ENCODE measurements at regions not wholly inside any gene's neighbourhood (a gene's known extent, or its start where the extent isn't known, plus 50 kb on each side); places are given as distances from the start of the nearest gene placed in this dataset.

DNA sequence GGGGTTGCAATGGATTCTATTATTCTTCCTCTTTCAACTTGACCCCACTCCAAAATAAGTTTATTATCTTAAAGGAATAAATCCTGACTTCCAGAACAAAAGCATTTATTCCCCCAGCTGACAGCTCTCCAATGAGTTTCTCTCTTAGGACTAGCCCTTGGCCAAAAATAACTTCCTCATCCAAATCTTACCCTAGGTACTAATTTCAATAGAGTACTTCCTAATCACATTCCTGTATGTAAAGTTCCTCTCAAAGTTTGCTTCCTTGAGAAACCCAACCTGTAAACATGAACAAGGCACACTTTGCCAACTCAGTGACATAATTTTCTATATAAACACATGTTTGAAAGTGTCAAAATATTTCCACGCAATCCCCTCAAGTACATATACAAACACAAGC lies 671.2 kb upstream of the GALNTL6 start:
- Mint-ChIP-seq H3K4me3 (no peak overlapping the region), H3K9me3 (ENCODE audit: insufficient read depth) (no peaks in the 10 kb centered on the region), H3K27ac (no peak overlapping the region), H3K27me3 (no peaks in the 10 kb centered on the region), H3K4me1 (no peaks in the 10 kb centered on the region)
- WGBS (ENCODE audit: insufficient coverage): no CpG with 5 or more reads among the region's 1 CpG
- no peak overlapping the region for H2AFZ ChIP-seq (ENCODE audit: insufficient read depth, low read depth, low read length, poor library complexity, severe bottlenecking)
- no peaks in the 10 kb centered on the region for H3K36me3 ChIP-seq (replicated peaks in 1 of 2; ENCODE audit: control extremely low read depth in 1 of 2, control insufficient read depth in 1 of 2, extremely low read depth in 1 of 2, insufficient read depth in 2 of 2, low read length in 1 of 2)
- ChIA-PET CTCF (no interaction called here), POLR2A (no interaction called here)
- no peaks in the 10 kb centered on the region for H3K79me2 ChIP-seq (ENCODE audit: control insufficient read depth, insufficient read depth, low read length)
- intact Hi-C loops (cut with micrococcal nuclease): no loop called here
- no peak for ATAC-seq (ENCODE audit: low read depth)
- no peaks in the 10 kb centered on the region for H3K4me1 ChIP-seq (ENCODE audit: control insufficient read depth in 2 of 2, insufficient read depth in 2 of 2, low read length in 2 of 2)
- H4K20me1 ChIP-seq (ENCODE audit: control insufficient read depth, insufficient read depth, low read length, poor library complexity, severe bottlenecking): no peaks in the 10 kb centered on the region
- H3K4me2 ChIP-seq (replicated peaks; ENCODE audit: low read depth, low read length, poor library complexity, severe bottlenecking): no peak overlapping the region
- H3K9me3 ChIP-seq (ENCODE audit: control extremely low read depth in 1 of 3, control insufficient read depth in 2 of 3, insufficient read depth in 1 of 3, low read length in 2 of 3): no peaks in the 10 kb centered on the region
- no peak for DNase-seq
- no peaks in the 10 kb centered on the region for H3K27me3 ChIP-seq (replicated peaks in 1 of 4; ENCODE audit: control extremely low read depth in 1 of 4, control insufficient read depth in 3 of 4, insufficient read depth in 4 of 4, low read length in 3 of 4)
- no peak overlapping the region for H3K4me3 ChIP-seq (ENCODE audit: control extremely low read depth in 1 of 5, extremely low read depth in 1 of 5, insufficient read depth in 1 of 5, low read depth in 2 of 5, low read length in 4 of 5)
- H3K9ac ChIP-seq (ENCODE audit: low read length): no peak overlapping the region
- H3K27ac ChIP-seq (ENCODE audit: low read length in 2 of 2): no peak overlapping the region
- TF ChIP-seq, protein P1, sequence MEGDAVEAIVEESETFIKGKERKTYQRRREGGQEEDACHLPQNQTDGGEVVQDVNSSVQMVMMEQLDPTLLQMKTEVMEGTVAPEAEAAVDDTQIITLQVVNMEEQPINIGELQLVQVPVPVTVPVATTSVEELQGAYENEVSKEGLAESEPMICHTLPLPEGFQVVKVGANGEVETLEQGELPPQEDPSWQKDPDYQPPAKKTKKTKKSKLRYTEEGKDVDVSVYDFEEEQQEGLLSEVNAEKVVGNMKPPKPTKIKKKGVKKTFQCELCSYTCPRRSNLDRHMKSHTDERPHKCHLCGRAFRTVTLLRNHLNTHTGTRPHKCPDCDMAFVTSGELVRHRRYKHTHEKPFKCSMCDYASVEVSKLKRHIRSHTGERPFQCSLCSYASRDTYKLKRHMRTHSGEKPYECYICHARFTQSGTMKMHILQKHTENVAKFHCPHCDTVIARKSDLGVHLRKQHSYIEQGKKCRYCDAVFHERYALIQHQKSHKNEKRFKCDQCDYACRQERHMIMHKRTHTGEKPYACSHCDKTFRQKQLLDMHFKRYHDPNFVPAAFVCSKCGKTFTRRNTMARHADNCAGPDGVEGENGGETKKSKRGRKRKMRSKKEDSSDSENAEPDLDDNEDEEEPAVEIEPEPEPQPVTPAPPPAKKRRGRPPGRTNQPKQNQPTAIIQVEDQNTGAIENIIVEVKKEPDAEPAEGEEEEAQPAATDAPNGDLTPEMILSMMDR (IDR thresholded peaks at IDR 0.05): no peak

DNA sequence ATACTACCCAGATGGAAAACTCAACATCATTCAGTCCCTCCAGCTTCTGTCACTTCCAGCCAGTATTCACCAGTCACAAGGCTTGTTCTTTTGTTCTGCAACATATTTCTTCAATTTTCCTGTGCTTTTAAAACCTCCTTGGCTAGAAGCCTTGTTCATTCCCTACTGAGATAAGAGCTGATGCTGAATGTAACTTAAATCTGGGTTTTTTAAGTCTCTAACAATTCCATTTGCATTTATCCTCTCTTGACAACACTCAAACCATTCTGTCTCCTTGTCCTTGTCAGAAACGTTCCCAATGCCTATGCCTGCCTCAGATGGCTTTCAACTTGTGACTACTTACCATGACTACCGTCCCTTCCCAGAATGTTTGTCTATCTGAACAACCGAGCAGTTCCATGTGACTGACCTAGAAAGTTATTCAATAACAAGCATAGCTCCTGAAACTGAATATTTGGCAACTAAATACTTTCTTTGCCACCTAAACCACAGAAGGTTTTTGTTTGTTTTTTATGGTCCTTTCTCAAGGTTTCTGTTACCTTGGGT lies 682.9 kb upstream of the GALNTL6 start:
- Histone ChIP-seq H3K36me3 (replicated peaks in 1 of 2; ENCODE audit: control extremely low read depth in 1 of 2, control insufficient read depth in 1 of 2, extremely low read depth in 1 of 2, insufficient read depth in 2 of 2, low read length in 1 of 2) (no peaks in the 10 kb centered on the region), H3K4me2 (replicated peaks; ENCODE audit: low read depth, low read length, poor library complexity, severe bottlenecking) (no peak overlapping the region), H3K4me1 (ENCODE audit: control insufficient read depth in 2 of 2, insufficient read depth in 2 of 2, low read length in 2 of 2) (no peaks in the 10 kb centered on the region), H3K9me3 (ENCODE audit: control extremely low read depth in 1 of 3, control insufficient read depth in 2 of 3, insufficient read depth in 1 of 3, low read length in 2 of 3) (no peaks in the 10 kb centered on the region), H3K79me2 (ENCODE audit: control insufficient read depth, insufficient read depth, low read length) (no peaks in the 10 kb centered on the region), H4K20me1 (ENCODE audit: control insufficient read depth, insufficient read depth, low read length, poor library complexity, severe bottlenecking) (no peaks in the 10 kb centered on the region), H3K27me3 (replicated peaks in 1 of 4; ENCODE audit: control extremely low read depth in 1 of 4, control insufficient read depth in 3 of 4, insufficient read depth in 4 of 4, low read length in 3 of 4) (no peaks in the 10 kb centered on the region), H3K4me3 (ENCODE audit: control extremely low read depth in 1 of 5, extremely low read depth in 1 of 5, insufficient read depth in 1 of 5, low read depth in 2 of 5, low read length in 4 of 5) (no peak overlapping the region), H2AFZ (ENCODE audit: insufficient read depth, low read depth, low read length, poor library complexity, severe bottlenecking) (no peak overlapping the region), H3K27ac (ENCODE audit: low read length in 2 of 2) (no peak overlapping the region), H3K9ac (ENCODE audit: low read length) (no peak overlapping the region)
- H3K4me1 Mint-ChIP-seq: no peaks in the 10 kb centered on the region
- H3K27ac Mint-ChIP-seq: no peak overlapping the region
- CTCF ChIA-PET: no interaction called here
- no peaks in the 10 kb centered on the region for H3K27me3 Mint-ChIP-seq
- TF ChIP-seq EZH2 (IDR thresholded peaks at IDR 0.05; ENCODE audit: borderline replicate concordance, insufficient read depth, low read depth, low read length, poor library complexity, severe bottlenecking): no peak
- TF ChIP-seq, protein P1 (IDR thresholded peaks at IDR 0.05): no peak
- DNase-seq: no peak
- POLR2A ChIA-PET: no interaction called here
- intact Hi-C loops (cut with micrococcal nuclease): no loop called here
- no peak overlapping the region for H3K4me3 Mint-ChIP-seq
- no peak for ATAC-seq (ENCODE audit: low read depth)
- 85% methylated on average over 3 of the region's 3 CpGs for WGBS (ENCODE audit: insufficient coverage)
- H3K9me3 Mint-ChIP-seq (ENCODE audit: insufficient read depth): no peaks in the 10 kb centered on the region
